ENCODE measurements at regions not wholly inside any gene's neighbourhood (a gene's known extent, or its start where the extent isn't known, plus 50 kb on each side); places are given as distances from the start of the nearest gene placed in this dataset.

DNA sequence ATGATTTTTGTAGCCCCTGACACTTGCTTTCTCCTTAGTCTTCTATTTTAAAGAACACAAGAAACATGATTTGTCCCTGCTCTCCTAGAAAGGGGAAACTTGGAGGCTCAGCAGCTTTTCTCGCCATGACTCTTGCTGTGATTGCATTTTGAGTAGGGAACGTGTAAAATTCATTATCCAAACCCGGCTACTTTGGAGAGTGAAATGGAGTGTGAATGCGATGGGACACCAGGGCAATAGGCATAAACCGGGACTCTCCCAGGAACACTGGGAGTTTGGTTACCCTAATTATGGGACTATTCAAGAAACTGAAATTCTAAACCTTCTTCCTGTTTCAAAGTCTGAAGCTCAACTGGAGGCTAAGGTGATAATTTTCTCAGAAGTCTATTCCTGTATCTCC is 181.7 kb upstream of the RFC3 start:
- H3K4me3 Mint-ChIP-seq: no peak overlapping the region
- H3K27me3 ChIP-seq (ENCODE audit: insufficient read depth, low read length): no peaks in the 10 kb centered on the region
- POLR2A ChIA-PET (ENCODE audit: partially characterized antibody): no interaction called here
- no peak overlapping the region for H3K27ac ChIP-seq (ENCODE audit: low read depth, low read length)
- no peaks in the 10 kb centered on the region for H3K4me1 ChIP-seq (ENCODE audit: insufficient read depth, low read length)
- no peaks in the 10 kb centered on the region for H3K36me3 ChIP-seq (ENCODE audit: insufficient read depth, low read length)
- H3K4me1 Mint-ChIP-seq: peaks cover 0 to 4% (median 4%) of the 10 kb centered on the region in 4 donors
- no peak overlapping the region for H3K4me3 ChIP-seq (ENCODE audit: low read length in 2 of 2)
- intact Hi-C loops (cut with micrococcal nuclease): no loop called here
- no peaks in the 10 kb centered on the region for H3K36me3 Mint-ChIP-seq
- no peak for DNase-seq
- CTCF ChIA-PET (ENCODE audit: partially characterized antibody): no interaction called here
- no peaks in the 10 kb centered on the region for H3K9me3 Mint-ChIP-seq
- no peaks in the 10 kb centered on the region for H3K27me3 Mint-ChIP-seq
- no peaks in the 10 kb centered on the region for H3K9me3 ChIP-seq (ENCODE audit: control insufficient read depth in 1 of 2, low read length in 2 of 2)
- H3K27ac Mint-ChIP-seq: no peak overlapping the region

DNA sequence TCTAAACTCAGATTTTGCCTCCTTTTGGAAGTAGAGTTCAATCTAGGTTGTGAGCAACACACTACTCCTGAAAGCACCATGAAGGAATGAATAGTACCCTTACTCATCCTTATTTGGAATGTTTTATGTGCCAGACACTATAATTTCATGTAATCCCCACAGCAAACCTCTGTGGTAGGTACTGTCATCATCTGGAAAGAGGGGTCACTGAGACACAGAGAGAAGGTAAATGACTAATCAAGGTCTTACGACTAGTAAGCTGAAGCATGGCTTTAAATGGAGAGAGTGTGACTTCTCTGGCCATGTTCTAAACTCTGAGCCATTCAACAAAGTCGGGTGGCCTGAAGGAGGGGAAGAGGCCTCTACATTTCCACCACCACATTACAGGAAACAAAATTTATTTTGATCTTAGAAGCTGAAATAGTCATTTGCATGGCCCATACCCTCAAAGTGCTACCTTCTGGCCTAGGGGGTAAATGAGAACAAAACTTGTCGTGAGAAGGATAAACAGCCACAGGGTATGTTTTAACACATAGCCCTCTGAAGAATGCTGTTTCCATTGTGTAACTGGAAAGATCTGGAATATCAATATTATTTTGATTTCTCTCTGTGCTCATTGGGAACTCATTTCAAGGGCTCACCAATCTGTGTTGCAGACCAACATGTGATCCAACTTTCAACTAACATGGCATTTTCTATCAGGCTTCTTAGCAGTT is 180.8 kb upstream of the RFC3 start:
- Histone ChIP-seq H3K4me1 (ENCODE audit: insufficient read depth, low read length) (no peaks in the 10 kb centered on the region), H3K27ac (ENCODE audit: low read depth, low read length) (no peak overlapping the region), H3K4me3 (ENCODE audit: low read length in 2 of 2) (no peak overlapping the region), H3K9me3 (ENCODE audit: control insufficient read depth in 1 of 2, low read length in 2 of 2) (no peaks in the 10 kb centered on the region), H3K36me3 (ENCODE audit: insufficient read depth, low read length) (no peaks in the 10 kb centered on the region), H3K27me3 (ENCODE audit: insufficient read depth, low read length) (no peaks in the 10 kb centered on the region)
- Mint-ChIP-seq H3K27ac (no peak overlapping the region), H3K9me3 (no peaks in the 10 kb centered on the region), H3K4me3 (no peak overlapping the region), H3K4me1 (peaks cover 0 to 6% (median 4%) of the 10 kb centered on the region in 4 donors), H3K27me3 (no peaks in the 10 kb centered on the region), H3K36me3 (no peaks in the 10 kb centered on the region)
- intact Hi-C loops (cut with micrococcal nuclease): no loop called here
- ChIA-PET CTCF (ENCODE audit: partially characterized antibody) (no interaction called here), POLR2A (ENCODE audit: partially characterized antibody) (no interaction called here)
- no peak for DNase-seq

DNA sequence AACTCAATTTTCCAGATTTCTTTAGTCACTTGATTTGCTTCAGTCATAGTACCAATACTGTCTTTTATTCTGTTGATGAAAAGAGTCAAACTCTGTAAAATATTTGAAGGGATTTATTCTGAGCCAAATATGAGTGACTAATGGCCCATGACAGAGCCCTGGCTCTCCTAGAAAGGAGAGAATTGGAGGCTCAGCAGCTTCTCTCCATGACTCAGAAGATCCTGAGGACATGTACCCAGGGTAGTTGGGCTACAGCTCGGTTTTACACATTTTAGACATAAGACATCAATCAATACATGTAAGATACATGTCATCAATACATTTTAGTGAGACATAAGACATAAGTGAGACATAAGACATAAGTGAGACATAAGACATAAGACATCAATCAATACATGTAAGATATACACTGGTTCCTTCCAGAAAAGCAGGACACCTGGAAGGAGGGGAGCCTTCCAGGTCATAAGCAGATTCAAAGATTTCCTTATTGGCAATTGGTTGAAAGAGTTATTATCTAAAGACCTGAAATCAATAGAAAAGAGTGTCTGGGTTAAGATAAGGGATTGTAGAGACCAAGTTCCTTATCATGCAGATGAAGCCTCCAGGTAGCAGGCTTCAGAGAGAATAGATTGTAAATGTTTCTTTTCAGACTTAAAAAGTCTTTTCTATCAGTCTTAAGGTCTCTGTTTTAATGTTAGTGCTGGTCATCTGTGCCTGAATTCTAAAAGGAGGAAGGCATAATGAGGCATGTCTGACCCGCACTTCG is 179.8 kb upstream of the RFC3 start:
- Histone ChIP-seq H3K4me1 (ENCODE audit: insufficient read depth, low read length) (no peaks in the 10 kb centered on the region), H3K27ac (ENCODE audit: low read depth, low read length) (no peak overlapping the region), H3K36me3 (ENCODE audit: insufficient read depth, low read length) (no peaks in the 10 kb centered on the region), H3K4me3 (ENCODE audit: low read length in 2 of 2) (no peak overlapping the region), H3K27me3 (ENCODE audit: insufficient read depth, low read length) (no peaks in the 10 kb centered on the region), H3K9me3 (ENCODE audit: control insufficient read depth in 1 of 2, low read length in 2 of 2) (no peaks in the 10 kb centered on the region)
- Mint-ChIP-seq H3K4me1 (peaks cover 0 to 6% (median 4%) of the 10 kb centered on the region in 4 donors), H3K4me3 (no peak overlapping the region), H3K27me3 (no peaks in the 10 kb centered on the region), H3K9me3 (no peaks in the 10 kb centered on the region), H3K27ac (no peak overlapping the region), H3K36me3 (no peaks in the 10 kb centered on the region)
- ChIA-PET CTCF (ENCODE audit: partially characterized antibody) (no interaction called here), POLR2A (ENCODE audit: partially characterized antibody) (no interaction called here)
- no peak for DNase-seq
- intact Hi-C loops (cut with micrococcal nuclease): no loop called here

DNA sequence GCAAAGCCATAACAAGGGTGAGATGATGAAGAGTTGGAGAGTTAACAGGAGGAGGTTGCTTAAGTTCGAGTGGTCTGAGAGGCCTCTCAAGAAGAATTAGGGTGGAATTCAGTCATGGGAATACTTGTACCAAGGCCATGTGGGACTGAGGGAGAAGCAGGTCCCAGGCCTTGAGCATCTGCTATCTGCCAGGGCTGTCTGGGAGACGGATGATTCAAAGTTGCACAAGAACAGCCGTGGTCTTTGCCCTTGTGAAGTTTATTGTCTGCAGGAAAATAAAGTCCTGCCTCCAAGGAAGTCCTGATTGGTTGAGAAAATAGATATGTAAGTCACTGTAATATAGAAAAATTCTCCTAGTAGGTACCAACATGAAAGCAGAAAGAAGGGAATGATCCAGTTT is 178.8 kb upstream of the RFC3 start:
- no peak for DNase-seq
- H3K4me1 Mint-ChIP-seq: peaks cover 0 to 6% (median 4%) of the 10 kb centered on the region in 4 donors
- Histone ChIP-seq H3K36me3 (ENCODE audit: insufficient read depth, low read length) (no peaks in the 10 kb centered on the region), H3K9me3 (ENCODE audit: control insufficient read depth in 1 of 2, low read length in 2 of 2) (no peaks in the 10 kb centered on the region), H3K4me3 (ENCODE audit: low read length in 2 of 2) (no peak overlapping the region), H3K4me1 (ENCODE audit: insufficient read depth, low read length) (no peaks in the 10 kb centered on the region), H3K27ac (ENCODE audit: low read depth, low read length) (no peak overlapping the region), H3K27me3 (ENCODE audit: insufficient read depth, low read length) (no peaks in the 10 kb centered on the region)
- H3K36me3 Mint-ChIP-seq: no peaks in the 10 kb centered on the region
- intact Hi-C loops (cut with micrococcal nuclease): no loop called here
- no peak overlapping the region for H3K27ac Mint-ChIP-seq
- H3K4me3 Mint-ChIP-seq: no peak overlapping the region
- ChIA-PET POLR2A (ENCODE audit: partially characterized antibody) (no interaction called here), CTCF (ENCODE audit: partially characterized antibody) (no interaction called here)
- no peaks in the 10 kb centered on the region for H3K27me3 Mint-ChIP-seq
- no peaks in the 10 kb centered on the region for H3K9me3 Mint-ChIP-seq

DNA sequence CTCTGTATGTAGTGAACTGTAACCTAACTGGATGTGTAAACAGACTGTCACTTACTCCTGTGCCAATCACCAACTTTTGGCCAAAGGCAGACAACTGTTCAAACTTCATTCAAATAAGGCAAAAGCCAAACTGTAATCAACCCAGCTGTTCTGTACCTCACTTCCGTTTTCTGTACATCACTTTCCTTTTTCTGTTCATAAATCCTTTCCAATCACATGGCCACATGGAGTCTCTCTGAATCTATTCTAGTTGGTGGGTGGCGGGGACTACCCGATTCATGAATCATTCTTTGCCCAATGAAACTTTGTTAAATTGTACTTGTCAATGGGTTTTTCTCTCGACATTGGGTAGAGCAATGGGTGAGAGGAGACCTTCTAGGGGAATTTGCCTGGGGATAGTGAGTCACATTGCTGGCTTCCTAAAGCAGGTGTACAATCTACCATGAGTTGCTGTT is 178.3 kb upstream of the RFC3 start:
- Mint-ChIP-seq H3K27ac (peak overlapping the region in 2 of 7 donors; percentile 38 to 63), H3K4me3 (no peak overlapping the region), H3K27me3 (no peaks in the 10 kb centered on the region), H3K36me3 (no peaks in the 10 kb centered on the region), H3K4me1 (peaks cover 0 to 6% (median 4%) of the 10 kb centered on the region in 4 donors), H3K9me3 (no peaks in the 10 kb centered on the region)
- H3K27ac ChIP-seq (ENCODE audit: low read depth, low read length): no peak overlapping the region
- ChIA-PET CTCF (ENCODE audit: partially characterized antibody) (no interaction called here), POLR2A (ENCODE audit: partially characterized antibody) (no interaction called here)
- no peaks in the 10 kb centered on the region for H3K27me3 ChIP-seq (ENCODE audit: insufficient read depth, low read length)
- H3K4me1 ChIP-seq (ENCODE audit: insufficient read depth, low read length): no peaks in the 10 kb centered on the region
- H3K9me3 ChIP-seq (ENCODE audit: control insufficient read depth in 1 of 2, low read length in 2 of 2): no peaks in the 10 kb centered on the region
- no peaks in the 10 kb centered on the region for H3K36me3 ChIP-seq (ENCODE audit: insufficient read depth, low read length)
- no peak overlapping the region for H3K4me3 ChIP-seq (ENCODE audit: low read length in 2 of 2)
- DNase-seq: no peak
- intact Hi-C loops (cut with micrococcal nuclease): no loop called here

DNA sequence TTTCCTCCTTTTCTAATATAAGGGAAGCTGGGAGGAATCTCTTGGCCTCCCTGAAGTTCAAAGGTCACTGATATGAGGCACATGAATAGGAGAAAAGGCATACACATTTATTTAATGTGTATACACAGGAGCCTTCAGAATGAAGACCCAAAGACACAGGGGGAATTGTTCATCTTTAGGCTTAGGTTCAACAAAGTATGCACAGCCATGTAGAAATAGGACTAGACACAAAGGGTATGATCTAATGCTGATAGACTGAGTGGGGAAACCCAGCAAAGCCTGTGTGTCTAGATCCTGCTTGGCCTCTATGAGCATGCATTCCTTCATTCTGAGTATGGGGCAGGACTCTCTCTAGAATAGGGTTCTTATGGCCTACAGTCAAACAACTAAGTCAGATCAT is 177.1 kb upstream of the RFC3 start:
- Histone ChIP-seq H3K27me3 (ENCODE audit: insufficient read depth, low read length) (no peaks in the 10 kb centered on the region), H3K36me3 (ENCODE audit: insufficient read depth, low read length) (no peaks in the 10 kb centered on the region), H3K4me1 (ENCODE audit: insufficient read depth, low read length) (no peaks in the 10 kb centered on the region), H3K9me3 (ENCODE audit: control insufficient read depth in 1 of 2, low read length in 2 of 2) (no peaks in the 10 kb centered on the region), H3K4me3 (ENCODE audit: low read length in 2 of 2) (no peak overlapping the region), H3K27ac (ENCODE audit: low read depth, low read length) (no peak overlapping the region)
- intact Hi-C loops (cut with micrococcal nuclease): no loop called here
- ChIA-PET CTCF (ENCODE audit: partially characterized antibody) (no interaction called here), POLR2A (ENCODE audit: partially characterized antibody) (no interaction called here)
- DNase-seq: no peak
- peaks cover 0 to 6% (median 4%) of the 10 kb centered on the region in 4 donors for H3K4me1 Mint-ChIP-seq
- no peaks in the 10 kb centered on the region for H3K9me3 Mint-ChIP-seq
- H3K27me3 Mint-ChIP-seq: no peaks in the 10 kb centered on the region
- H3K36me3 Mint-ChIP-seq: no peaks in the 10 kb centered on the region
- no peak overlapping the region for H3K27ac Mint-ChIP-seq
- H3K4me3 Mint-ChIP-seq: no peak overlapping the region

DNA sequence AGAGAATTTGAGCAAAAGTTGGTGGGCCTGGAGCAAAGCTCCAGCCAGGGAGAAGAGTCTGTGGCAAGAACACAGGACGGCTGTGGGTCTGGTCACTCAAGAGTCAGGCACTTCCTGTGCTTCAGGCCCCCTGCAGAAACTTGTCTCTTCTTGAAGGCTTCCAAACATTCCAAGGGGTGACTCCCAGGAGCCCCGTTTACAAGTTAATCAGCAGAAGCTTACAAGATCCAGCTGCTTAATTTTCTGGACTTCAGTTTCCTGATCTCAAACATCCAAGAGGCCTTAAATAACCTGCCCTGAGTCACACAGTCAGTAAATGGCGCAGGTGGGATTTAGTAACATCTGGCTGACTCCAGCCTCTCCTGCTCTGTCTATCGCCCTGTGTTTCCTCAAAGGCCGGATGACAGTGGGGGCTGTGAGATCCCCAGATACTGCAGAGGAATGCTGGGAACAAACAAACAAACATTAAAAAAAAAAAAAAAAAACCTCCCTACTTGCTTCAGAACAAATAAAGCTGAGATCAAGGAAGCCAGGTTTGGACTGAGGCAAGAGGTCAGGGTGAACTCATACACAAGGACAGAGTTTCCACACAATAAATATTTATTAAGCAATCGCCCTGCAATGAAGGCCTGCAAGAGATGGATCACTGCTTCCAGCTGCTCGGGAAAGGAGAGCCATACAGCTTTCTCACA is 175.4 kb upstream of the RFC3 start:
- POLR2A ChIA-PET (ENCODE audit: partially characterized antibody): no interaction called here
- peaks cover 0 to 6% (median 4%) of the 10 kb centered on the region in 4 donors for H3K4me1 Mint-ChIP-seq

More for the DNA sequence above, 175.4 kb upstream of the RFC3 start:
- no peak overlapping the region for H3K27ac ChIP-seq (ENCODE audit: low read depth, low read length)
- Mint-ChIP-seq H3K36me3 (no peaks in the 10 kb centered on the region), H3K27me3 (no peaks in the 10 kb centered on the region), H3K4me3 (no peak overlapping the region), H3K9me3 (no peaks in the 10 kb centered on the region), H3K27ac (no peak overlapping the region)
- H3K36me3 ChIP-seq (ENCODE audit: insufficient read depth, low read length): no peaks in the 10 kb centered on the region
- intact Hi-C loops (cut with micrococcal nuclease): no loop called here
- CTCF ChIA-PET (ENCODE audit: partially characterized antibody): no interaction called here
- DNase-seq: no peak
- H3K4me3 ChIP-seq (ENCODE audit: low read length in 2 of 2): no peak overlapping the region
- no peaks in the 10 kb centered on the region for H3K27me3 ChIP-seq (ENCODE audit: insufficient read depth, low read length)
- no peaks in the 10 kb centered on the region for H3K9me3 ChIP-seq (ENCODE audit: control insufficient read depth in 1 of 2, low read length in 2 of 2)
- no peaks in the 10 kb centered on the region for H3K4me1 ChIP-seq (ENCODE audit: insufficient read depth, low read length)

Measured in CD4-positive, alpha-beta memory T cell (primary cell).